IgD-negative memory B cell (primary cell): ENCODE measurements at regions not wholly inside any gene's neighbourhood (a gene's known extent, or its start where the extent isn't known, plus 50 kb on each side); places are given as distances from the start of the nearest gene placed in this dataset.
A peak's percentile ranks its signal among the peaks of the same experiment; 100 is the strongest.
"Not testable (repeated sequence)": the region's sequence is repeated elsewhere in the genome, so short reads cannot be mapped to it uniquely, and the experiment has no call there.

ENCODE experiments used
- H3K27ac Mint-ChIP-seq, 3 donors: one replicate each; pipeline ENCODE4 v1.8.0; 2020 to 2022; ENCODE audit warnings: mild to moderate bottlenecking in 3 of 3, mixed read lengths in 3 of 3, moderate library complexity in 1 of 3
- H3K27me3 Mint-ChIP-seq: one replicate; pipeline ENCODE4 v1.8.0; 2021; ENCODE audit warnings: mixed read lengths
- H3K36me3 Mint-ChIP-seq: one replicate; pipeline ENCODE4 v1.8.0; 2020; ENCODE audit warnings: mild to moderate bottlenecking, mixed read lengths
- H3K4me1 Mint-ChIP-seq, 3 donors: one replicate each; pipeline ENCODE4 v1.8.0; 2020 to 2022; ENCODE audit warnings: mixed read lengths in 3 of 3, mild to moderate bottlenecking in 1 of 3
- H3K4me3 Mint-ChIP-seq, 4 donors: one replicate each; pipeline ENCODE4 v1.8.0; 2020 to 2022; ENCODE audit warnings: mild to moderate bottlenecking in 4 of 4, mixed read lengths in 4 of 4, moderate library complexity in 3 of 4
- H3K9me3 Mint-ChIP-seq, 3 donors: one replicate each; pipeline ENCODE4 v1.8.0; 2020 to 2021; ENCODE audit warnings: mixed read lengths in 3 of 3, mild to moderate bottlenecking in 1 of 3

- Mint-ChIP-seq H3K27ac (peak overlapping the region in 1 of 3 donors; percentile 4), H3K4me3 (no peak overlapping the region), H3K4me1 (no peaks in the 10 kb centered on the region), H3K27me3 (no peaks in the 10 kb centered on the region), H3K36me3 (peaks cover 2% of the 10 kb centered on the region), H3K9me3 (no peaks in the 10 kb centered on the region)
Measured at GRCh38 chr7:87287738-87288341, 57.6 kb upstream of the CROT start.

- H3K9me3 Mint-ChIP-seq, H3K27me3 Mint-ChIP-seq, H3K4me1 Mint-ChIP-seq, H3K27ac Mint-ChIP-seq, H3K4me3 Mint-ChIP-seq, H3K36me3 Mint-ChIP-seq: not testable (repeated sequence)
Measured at GRCh38 chr7:87288742-87289141, 56.7 kb upstream of the CROT start.

GRCh38 chr7:87295565-87295964, 49.9 kb upstream of the CROT start:
- not testable (repeated sequence) for H3K27ac Mint-ChIP-seq, H3K4me1 Mint-ChIP-seq, H3K4me3 Mint-ChIP-seq, H3K36me3 Mint-ChIP-seq, H3K27me3 Mint-ChIP-seq
- H3K9me3 Mint-ChIP-seq: peaks cover 2 to 17% (median 12%) of the 10 kb centered on the region in 3 donors
